C4-2B (cell line): ENCODE measurements at regions not wholly inside any gene's neighbourhood (a gene's known extent, or its start where the extent isn't known, plus 50 kb on each side); places are given as distances from the start of the nearest gene placed in this dataset.
"Not testable (repeated sequence)": the region's sequence is repeated elsewhere in the genome, so short reads cannot be mapped to it uniquely, and the experiment has no call there.

Source experiments
- H3K27ac ChIP-seq: fragments of 450-650 bp; 2 replicates; pipeline ENCODE4 v1.5.1; 2017
- CTCF ChIP-seq: fragments of 450-650 bp; conservative IDR thresholded peaks from 2 replicates; pipeline ENCODE4 v1.5.1; 2017; ENCODE audit warnings: mild to moderate bottlenecking
- ZFX ChIP-seq: fragments of 450-650 bp; IDR thresholded peaks from 2 replicates; pipeline ENCODE4 v1.6.1; 2017

GRCh38 chr3:144023543-144023942, 51.9 kb downstream of the DIPK2A start:
- H3K27ac ChIP-seq: not testable (repeated sequence)

DNA sequence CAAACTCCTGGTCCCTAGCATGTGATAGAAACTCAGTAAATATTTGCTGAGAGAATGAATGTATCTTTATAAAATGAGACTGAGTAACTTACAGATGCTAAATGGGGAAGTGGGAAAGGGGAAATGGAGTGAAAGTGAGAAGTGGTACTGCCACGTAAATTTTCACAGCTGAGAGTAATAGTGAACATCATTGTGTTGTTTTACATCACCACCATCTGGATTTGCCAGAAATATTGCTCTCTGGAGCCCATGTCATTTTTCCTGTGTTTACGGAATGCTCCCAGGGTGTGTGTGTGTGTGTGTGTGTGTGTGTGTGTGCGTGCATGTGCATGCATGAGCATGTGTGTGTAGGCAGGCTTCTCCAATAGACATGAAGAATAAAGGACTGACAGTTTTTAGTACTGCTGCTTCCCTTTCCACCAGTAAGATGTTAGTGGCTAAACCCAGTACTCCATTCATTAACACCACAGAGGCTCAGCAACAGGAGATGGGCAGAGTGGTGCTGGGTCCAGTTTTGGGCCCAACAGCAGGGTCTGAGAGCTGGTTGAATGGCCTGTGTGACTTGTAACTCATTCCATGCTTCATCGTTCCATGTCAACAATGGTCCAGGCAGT, 57.3 kb downstream of the DIPK2A start:
- TF ChIP-seq CTCF (no peak), ZFX (no peak)
- H3K27ac ChIP-seq: no peak overlapping the region

- TF ChIP-seq CTCF (no peak), ZFX (no peak)
- no peak overlapping the region for H3K27ac ChIP-seq
Observed at GRCh38 chr3:144029769-144030168, 58.1 kb downstream of the DIPK2A start.

GRCh38 chr3:144031938-144032337, 60.3 kb downstream of the DIPK2A start:
- TF ChIP-seq CTCF: no peak
- no peak for TF ChIP-seq ZFX
- H3K27ac ChIP-seq: no peak overlapping the region

DNA sequence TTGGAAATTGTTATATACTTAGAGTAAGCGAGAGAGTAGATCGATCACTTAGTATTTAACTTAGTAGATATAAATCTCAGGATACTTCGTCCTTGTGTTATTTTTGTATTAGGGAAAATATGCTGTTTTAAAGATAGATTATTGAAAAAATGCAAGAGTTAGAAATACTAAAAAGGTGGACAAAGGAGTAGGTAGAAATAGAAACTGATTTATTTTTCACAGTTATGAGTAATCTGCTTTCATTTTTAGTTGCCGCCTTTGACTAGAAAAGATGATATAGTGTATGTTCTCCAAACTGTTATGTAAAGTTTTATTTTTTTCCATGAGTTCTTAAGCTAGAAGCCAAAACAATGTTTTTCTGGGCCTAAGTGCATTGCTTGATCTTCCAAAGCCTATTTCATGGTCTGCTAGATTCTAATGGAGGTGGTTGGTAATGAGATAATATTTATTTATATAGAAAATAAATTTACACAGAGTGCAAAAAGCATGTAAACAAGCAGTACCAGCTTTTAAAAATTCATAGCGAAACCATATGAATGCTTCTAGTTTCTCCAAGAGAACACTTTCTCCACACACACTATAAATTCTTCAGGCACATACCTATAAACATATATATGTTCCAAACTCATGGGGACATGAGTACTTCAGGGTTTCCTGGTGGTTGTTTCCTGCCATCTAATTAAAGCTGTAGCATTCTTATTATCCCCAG, 61.1 kb downstream of the DIPK2A start:
- H3K27ac ChIP-seq: no peak overlapping the region

GRCh38 chr3:144033240-144033589, 61.6 kb downstream of the DIPK2A start:
- H3K27ac ChIP-seq: no peak overlapping the region
- no peak for TF ChIP-seq ZFX
- TF ChIP-seq CTCF: no peak

More for the DNA sequence above, 61.1 kb downstream of the DIPK2A start:
- TF ChIP-seq ZFX: no peak
- no peak for TF ChIP-seq CTCF

- no peak overlapping the region for H3K27ac ChIP-seq
- TF ChIP-seq CTCF (no peak), ZFX (no peak)
Observed at GRCh38 chr3:144033863-144034262, 62.2 kb downstream of the DIPK2A start.
